ENCODE measurements at regions not wholly inside any gene's neighbourhood (a gene's known extent, or its start where the extent isn't known, plus 50 kb on each side); places are given as distances from the start of the nearest gene placed in this dataset.

DNA sequence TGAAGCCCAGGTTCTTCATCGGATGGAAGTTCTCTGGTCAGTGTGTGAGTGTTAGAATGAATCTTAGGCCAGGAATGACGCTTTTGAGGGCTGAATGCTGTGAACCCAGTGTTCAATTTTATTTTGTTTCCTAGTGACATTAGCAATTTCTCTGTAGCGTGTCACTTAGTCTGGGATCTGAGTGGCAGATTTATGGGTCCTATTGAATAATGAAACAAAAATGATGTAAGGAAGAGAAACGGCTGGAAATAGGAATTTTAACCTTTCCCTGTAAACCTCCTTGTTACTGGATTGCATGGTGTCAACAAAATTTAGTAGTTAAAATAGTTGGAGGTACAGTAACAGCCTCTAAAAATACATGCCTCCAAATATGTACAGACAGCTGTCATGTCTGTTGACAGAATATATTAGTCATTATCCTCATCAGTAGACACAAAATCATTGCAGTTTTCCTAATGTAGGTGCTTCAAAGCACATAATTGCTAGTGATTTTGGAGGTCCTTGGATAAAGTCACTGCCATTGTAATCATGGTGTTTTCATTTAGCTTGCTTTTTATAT, 223.8 kb upstream of the SPRED2 start:
- DNase-seq (ENCODE audit: low read depth, low spot score) = no peak

DNA sequence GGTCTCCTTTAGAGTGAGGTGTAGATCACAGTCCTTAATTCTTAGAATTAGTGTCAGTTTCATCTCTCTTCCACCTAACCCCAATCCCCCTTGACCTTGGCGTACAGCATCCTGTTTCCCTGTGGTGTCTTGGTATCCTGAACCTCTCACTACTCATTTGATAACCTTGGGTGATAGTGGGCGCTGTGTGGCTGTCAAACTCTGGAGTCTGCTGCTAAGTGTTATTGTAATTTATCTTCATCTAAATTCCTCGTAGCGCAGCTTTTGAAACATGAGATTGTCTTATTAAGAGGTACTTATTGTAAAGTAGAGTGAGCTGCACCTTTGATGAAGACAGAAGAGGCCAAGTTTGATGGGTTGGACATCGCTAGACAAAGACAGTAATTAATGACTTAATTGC, 222.6 kb upstream of the SPRED2 start:
- no peak for DNase-seq (ENCODE audit: low read depth, low spot score)

DNA sequence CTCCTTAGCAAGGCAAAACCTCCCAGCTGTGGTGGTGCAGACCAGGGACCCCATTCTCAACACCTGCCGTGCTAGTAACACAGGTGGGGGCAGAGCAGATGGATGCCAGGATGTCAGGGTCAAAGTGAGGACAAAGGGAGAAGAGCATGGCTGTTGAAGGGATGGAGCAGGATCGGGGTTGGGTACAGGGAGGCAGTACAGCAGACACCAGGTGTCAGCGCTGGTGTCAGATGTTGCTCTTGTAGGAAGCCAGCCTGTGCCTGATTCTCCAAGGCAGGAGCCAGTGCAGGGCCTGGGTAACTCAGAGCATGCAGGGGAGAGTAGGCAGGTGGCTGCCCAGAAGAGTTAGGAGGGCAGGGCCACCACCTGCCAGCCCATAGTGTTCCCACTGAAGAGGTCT, 222.1 kb upstream of the SPRED2 start:
- no peak for DNase-seq (ENCODE audit: low read depth, low spot score)

DNA sequence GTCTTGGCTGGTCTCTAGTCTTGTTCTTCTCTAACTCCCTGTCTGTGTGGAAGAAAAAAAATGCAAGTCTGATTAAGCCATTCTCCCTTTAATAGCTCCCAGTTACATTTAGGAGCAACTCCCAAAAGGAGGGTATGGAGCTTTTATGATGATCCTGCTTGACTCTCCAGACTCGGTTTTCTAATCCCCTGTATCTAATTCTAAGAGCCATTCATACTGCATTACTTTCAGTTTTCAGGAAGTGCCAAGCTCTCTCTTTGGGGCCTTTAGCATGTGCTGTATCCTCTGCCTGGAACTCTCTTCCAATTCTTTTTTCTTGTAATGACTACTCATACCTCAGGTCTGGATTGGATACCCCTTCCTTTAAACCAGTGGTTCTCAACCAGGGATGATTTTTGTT, 219.7 kb upstream of the SPRED2 start:
- no peak for DNase-seq (ENCODE audit: low read depth, low spot score)

DNA sequence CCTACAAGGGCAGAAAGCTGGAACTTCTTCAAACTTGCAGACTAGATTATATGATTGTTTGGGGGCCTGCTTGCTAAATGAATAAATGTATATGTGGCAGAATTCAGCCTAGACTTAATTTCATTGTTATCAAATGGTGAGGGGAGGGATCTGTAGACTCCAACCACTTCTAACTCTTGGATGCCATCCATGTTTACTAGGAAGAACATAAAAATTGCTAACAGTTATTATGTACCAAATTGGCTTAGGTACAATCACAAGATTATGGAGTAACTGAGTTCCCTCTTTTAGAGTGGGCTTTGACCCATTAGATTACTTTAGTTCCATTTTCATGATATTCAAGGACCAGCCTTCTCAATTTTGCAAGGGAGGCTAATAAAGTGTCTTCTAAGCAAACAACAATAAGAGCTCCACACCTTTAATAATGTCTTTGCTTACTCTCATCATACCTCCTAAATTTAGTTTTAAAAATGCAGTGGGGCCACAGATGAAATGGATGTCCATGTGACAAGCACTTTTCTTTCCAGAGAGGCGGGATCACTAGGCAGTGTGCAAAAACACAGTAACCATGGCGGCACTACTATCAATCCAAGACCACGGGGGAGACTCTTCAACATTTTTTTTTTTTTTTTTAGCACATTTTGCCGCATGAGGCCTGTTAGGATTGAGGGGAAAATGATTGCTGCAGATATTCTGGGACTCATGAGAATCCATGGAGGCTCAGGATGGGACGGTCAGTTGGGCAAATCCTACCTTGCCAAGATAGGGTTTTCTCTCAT, 217.6 kb upstream of the SPRED2 start:
- no peak for DNase-seq (ENCODE audit: low read depth, low spot score)

DNA sequence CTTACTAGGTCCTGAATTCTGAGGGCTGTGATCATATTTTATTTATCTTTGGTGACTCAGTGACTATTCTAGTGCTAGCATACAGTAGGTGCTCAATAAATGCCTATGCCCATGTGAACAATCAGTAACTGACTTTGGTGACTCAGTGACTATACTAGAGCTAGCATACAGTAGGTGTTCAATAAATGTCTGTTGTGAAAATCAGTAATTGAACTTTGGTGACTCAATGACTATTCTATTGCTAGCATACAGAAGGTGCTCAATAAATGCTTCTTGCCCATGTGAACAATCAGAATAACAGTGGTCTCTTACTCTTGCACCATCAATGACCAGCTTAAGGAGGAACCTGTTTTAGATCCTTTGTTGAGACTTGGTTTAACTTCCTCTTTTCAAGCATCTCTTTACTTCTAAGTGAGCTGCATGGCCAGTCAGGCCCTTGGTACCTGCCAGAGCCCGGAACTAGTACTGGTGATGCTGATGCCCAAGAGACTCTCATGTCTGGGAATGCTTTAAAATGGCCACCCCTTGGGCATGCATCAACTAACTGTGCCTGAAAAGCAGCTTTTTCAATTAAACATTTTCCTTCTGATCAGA, 214.9 kb upstream of the SPRED2 start:
- no peak for DNase-seq (ENCODE audit: low read depth, low spot score)

DNA sequence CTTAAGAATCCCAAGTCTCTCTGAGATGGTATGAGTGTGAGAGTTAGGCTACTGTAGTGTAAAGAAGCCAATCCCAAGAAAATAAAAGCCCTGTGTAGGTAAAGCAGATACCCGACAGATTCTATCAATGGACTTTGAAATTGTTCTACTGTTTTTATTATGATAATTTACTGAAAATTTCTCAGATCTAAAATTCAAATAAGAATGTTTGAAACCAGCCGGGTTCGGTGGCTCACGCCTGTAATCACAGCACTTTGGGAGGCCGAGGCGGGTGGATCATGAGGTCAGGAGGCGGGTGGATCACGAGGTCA, 208.3 kb upstream of the SPRED2 start:
- no peak for DNase-seq (ENCODE audit: low read depth, low spot score)

DNA sequence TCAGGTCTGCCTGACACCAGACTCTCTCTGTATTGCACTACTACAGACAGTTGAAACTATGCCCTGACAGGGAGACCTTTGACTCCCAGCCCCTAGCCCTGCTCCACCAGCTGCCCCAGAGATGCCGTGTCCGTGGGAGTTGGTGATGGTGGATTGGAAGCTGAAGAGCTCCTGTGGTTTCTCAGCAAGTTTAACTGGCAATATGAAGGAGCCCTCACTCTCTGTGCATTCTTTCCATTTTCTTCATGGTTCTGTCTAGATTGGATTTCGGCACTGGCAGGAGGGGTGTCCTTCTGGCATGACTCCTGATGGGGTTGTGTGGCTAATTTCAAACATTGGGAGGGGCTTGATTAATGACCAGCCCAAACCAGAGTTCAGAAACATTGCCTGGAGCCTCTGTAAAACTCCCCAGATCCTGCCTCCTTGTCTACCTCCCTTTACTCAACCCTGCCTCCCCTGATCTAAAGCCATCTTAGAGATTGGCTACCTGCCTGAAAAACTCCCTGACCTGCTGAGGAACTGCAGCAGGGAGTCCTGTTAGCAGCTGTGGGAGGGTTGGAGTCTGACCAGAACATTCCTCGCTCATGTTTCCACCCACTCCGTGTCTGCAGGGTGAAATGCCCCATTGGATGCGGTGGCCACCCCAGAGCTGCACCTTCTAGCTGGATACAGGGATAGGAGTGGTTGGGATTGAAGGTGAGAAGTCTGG, 206.9 kb upstream of the SPRED2 start:
- no peak for DNase-seq (ENCODE audit: low read depth, low spot score)

DNA sequence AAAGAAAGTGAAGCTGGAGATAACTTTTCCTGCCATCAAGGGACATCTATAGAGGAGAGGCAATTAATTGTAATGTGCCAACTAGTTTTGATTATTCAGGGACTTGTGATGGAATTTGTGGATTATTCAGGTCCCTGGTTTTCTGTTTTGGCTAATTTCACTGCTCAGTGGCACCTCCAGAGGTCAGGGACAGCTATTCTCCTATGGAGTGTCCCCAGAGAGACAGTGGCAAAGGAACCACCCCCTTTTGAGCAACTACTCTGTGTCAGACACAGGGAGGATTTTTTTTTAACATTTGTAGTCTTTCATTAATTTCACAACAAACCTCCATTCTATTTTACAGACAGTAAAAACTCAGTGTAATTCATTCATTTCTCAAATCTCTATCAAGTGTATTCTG, 206.0 kb upstream of the SPRED2 start:
- no peak for DNase-seq (ENCODE audit: low read depth, low spot score)

DNA sequence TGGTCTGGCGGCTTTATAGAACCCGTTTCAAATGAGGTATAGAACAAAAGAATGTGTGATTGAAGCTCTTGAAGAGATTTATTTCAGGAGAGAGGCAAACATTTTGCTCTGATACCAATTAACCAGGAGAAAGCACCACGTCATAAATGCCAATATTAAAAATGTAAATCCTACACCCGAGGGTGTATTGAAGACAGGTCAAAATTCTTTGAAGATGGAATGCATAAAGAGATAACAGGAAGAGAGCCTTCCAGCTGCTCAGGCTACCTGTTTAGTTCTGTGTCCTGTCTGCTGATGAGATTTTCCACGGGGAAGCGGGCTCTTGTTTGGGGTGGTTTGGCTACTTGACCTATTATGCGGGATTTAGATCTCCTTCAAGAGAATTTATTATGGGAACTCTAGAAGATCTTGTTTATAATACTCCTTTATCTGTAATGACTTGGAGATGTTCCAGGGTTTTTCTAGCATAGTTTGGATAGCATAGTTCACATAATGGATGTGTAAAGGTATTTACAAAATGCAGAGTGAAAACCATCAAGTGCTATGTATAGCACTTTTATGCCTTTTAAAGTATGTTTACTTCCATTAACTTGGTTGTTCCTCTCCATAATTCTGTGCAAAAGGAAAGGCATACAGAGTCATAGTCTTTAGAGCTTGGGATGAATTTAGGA, 204.5 kb upstream of the SPRED2 start:
- no peak for DNase-seq (ENCODE audit: low read depth, low spot score)

DNA sequence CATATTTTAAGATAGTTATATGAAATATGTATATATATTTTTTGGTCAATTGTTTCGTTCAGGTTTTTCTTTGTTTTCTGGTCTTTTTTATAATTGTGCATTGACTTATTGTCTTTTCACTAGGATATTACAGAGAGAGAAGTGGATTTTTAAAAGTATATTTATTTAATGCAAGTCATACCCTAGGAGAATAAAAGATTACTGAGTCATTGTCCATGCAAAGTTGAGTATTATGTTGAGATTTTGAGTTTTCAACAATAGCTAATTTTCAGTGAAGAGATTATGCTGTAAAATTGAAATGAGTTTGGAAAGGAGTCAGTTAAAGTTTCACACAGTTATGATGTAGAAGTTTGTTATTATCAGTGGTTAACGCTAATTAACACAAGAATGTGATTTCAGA, 203.6 kb upstream of the SPRED2 start:
- DNase-seq (ENCODE audit: low read depth, low spot score) = no peak

DNA sequence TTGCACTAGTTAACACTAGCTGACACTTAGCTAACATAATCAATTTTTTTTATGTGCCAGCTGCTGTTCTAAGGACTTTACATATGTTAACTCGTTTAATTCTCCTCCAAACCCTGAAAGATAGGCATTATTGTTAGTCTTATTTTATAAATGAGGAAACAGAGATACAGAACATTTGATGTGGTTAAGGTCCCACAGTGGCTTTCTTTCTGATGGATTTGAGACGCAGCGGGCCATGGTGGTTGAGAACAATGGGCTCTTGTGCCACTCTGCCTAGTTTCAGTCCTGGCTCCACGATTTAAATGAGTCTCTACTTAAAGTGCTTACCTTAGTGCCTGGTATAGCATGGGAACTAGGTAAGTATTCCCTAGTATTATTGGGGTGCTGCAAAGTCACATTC, 201.9 kb upstream of the SPRED2 start:
- DNase-seq (ENCODE audit: low read depth, low spot score) = no peak

DNA sequence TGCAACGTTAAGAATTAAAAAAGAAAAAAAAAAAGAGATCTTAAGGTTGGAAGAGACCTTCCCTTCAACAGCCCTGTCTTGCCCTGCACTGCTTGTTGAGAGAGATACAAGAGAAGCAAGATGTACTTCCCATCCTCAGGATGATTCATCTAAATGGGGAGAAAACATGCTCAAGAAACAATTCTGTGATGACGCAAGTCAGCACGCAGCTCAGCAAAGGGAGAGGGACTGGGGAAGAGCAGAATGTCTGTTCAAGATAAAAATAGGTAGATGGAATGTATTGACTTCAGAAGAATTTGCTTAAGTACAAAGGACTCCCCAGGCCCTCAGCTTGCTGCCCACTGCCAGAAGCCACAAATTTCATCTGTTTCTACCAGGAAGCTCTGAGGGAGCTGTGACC, 198.2 kb upstream of the SPRED2 start:
- DNase-seq (ENCODE audit: low read depth, low spot score) = no peak

DNA sequence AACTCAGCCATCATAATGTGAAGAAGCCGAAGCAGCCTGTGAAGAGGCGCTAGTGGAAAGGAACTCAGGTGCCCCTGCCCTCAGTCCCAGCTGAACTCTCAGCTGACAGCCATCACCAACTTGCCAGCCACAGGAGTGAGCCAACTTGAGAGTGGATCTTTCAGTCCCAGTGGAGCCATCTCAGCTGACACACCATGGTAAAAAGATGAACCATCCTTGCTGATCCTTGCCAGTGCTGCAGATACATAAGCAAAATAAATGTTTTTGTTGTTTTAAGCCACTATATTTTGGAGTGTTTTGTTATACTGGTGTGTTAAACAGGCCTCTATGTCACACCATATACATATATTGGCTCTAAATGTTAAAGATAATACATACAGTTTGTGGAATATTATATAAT, 195.8 kb upstream of the SPRED2 start:
- DNase-seq (ENCODE audit: low read depth, low spot score) = no peak

DNA sequence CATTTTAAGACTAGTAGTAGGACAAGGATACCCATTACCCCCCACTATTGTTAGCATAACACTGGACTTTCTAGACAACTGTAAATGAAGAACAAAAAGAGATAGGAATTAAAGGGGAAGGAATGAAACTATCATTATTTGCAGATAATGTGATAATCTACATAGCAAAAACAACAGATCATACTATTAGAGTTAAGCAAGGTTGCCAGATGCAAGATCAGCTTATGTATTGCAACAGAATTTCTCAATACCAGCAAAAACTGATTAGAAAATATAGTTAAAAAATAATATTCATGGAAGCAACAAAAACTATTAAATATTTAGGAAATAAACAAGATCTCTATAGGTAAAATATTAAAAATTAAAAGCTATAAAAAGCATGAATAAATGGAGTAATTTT, 194.4 kb upstream of the SPRED2 start:
- no peak for DNase-seq (ENCODE audit: low read depth, low spot score)

DNA sequence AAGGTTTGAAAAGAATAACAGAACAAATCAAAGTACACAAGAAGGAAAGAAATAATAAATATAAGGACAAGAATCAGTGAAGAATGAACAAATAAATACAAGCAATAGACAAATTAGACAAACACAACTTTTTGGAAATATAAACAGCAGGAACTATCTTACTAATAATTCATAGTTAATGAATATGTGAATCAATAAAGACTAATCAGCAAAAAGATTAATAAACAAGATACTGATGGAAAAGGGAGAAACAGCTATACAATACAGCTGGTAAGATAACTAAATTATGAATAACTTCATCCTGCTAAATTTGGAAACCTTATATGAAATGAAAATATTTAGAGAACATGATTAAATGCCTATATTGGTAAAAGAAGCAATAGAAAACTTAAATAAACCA, 193.6 kb upstream of the SPRED2 start:
- DNase-seq (ENCODE audit: low read depth, low spot score) = no peak

DNA sequence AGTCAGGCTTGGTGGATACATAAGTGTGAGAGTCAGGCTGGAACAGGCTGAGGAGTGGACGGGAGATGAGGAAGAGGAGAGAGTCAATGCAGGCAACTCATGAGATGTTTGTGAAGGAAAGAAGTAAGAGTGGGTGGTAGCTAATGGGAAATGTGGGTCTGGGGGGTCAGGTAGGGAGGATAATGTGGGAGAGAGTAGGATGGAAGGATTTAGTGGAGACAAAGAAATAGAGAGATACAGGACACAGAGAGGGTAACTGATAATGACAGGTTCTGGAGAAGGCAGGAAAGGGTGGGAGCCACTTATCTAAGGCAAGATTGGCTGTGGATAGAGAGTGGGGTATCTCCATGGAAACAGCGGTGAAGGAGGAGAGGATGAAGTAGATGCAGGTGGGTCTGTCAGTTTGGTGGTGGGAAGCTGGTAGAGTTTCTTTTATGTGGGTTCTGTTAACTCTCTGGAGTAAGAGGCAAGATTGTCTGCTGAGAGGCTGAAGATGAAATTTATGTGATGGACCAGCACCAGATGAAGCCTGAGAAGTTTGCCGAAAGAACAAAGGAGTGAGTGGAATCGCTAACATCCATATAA, 190.6 kb upstream of the SPRED2 start:
- DNase-seq (ENCODE audit: low read depth, low spot score) = no peak

DNA sequence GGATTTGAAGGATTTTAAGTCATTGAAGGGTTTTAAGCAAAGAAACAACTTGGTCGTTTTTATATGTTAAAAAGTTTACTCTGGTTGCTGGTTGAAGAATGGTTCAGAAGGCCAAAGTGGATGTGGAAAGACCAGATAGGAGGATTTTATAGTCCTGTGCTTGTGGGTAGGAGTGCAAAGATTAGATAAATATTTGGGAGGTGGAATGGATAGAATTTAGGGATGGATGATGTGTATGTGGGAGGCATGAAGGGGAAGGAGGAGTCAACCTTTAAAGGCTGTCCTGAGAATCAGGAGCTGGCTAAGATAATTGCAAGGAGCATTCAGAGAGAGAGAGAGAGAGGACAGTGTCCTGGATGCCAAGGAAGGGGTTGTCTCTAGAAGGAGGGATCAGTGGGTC, 190.1 kb upstream of the SPRED2 start:
- DNase-seq (ENCODE audit: low read depth, low spot score) = no peak

DNA sequence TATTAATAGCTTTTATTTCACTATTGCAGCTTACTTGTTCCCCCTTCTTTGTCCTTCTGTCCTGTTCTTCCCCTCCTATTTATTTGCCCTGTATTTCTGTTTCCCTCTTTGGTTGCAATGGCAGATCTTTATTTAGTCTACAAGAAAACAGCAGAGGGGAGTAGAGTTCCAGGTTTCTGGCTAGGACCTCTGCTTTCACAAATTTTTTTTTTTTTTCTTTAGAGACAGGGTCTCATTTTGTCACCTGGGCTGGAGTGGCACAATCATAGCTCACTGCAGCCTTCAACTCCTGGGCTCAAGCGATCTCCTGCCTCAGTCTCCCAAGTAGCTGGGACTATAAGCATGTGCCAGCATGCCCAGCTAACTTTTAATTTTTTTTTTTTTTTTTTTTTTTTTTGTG, 188.1 kb upstream of the SPRED2 start:
- DNase-seq (ENCODE audit: low read depth, low spot score) = no peak

DNA sequence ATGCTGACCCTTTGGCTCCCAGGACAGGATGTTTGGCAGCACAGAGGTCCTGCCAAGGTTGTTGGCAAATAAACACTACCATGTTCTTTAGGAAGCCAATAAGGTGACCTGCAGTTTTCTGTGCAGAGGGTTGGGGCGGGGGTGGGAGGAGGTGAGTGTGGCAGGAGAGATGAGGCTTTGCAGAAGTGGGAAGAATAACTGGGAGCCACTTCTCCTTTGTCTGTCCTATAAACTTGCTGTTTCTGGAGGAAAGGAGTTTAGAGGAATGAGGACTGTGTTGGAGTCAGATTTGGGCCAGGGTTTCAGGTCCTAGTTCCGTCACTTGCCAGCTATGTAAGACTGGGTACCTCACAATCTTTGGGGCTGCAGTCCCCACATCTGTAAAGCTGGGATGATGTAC, 187.6 kb upstream of the SPRED2 start:
- DNase-seq (ENCODE audit: low read depth, low spot score) = no peak

DNA sequence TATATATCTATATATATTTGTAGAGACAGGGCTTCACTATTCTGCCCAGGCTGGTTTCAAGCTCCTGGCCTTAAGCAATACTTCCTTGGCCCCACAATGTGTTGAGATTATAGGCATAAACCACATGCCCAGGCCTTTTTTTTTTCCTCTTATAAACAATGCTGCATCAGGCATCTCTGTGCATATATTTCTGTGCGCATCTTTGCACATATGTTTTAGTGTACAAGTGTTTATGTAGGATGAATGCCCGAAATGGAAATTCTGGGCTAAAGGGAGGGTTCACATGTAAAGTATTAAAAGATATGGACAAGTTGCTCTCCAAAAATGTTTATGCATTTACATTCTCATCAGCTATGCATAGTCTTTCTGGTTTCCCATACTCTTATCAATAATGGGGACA, 183.2 kb upstream of the SPRED2 start:
- no peak for DNase-seq (ENCODE audit: low read depth, low spot score)

DNA sequence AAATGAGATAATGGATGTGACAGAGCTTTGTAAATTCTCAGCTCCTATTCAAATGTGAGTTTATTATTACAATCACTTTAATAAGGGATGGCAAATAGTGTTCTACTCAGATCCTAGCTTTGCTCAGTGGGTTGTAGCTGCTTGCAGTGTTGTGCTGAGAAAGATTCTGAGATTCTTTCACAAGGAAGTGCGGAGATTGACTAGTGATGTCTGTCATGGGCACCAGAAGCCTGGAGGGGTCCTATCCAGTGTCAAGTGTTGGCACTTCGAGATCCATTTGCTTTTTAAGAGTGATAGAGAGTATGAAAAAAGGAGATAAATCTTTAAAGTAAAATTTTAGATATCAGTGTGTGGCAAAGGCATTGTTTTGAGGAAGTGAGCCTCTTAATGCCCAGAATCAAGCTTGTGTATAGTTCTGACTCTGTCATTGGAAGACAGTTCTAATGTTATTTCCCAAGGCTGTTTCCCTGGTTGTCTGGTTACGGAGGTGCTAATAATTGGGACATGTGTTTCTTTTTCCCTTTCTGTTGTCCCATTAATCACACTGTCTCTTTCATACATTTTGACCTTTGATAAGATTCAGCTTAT, 181.7 kb upstream of the SPRED2 start:
- DNase-seq (ENCODE audit: low read depth, low spot score) = no peak
